T-helper 17 cell (primary cell): ENCODE measurements at regions not wholly inside any gene's neighbourhood (a gene's known extent, or its start where the extent isn't known, plus 50 kb on each side); places are given as distances from the start of the nearest gene placed in this dataset.
"Not testable (repeated sequence)": the region's sequence is repeated elsewhere in the genome, so short reads cannot be mapped to it uniquely, and the experiment has no call there.

Experiments used
- ATAC-seq: fragments of 150-1000 bp; cut with Tn5 transposase; 2 replicates; pipeline ENCODE4 v1.10.0; 2021; ENCODE audit warnings: mild to moderate bottlenecking, moderate library complexity
- DNase-seq, 3 donors: peaks; one replicate each; pipeline versions ENCODE4 v3.0.0 to v3.0.0-alpha.2; 2020 to 2021
- H3K9me3 ChIP-seq: one replicate; pipeline ENCODE4 v1.7.0; 2013; ENCODE audit warnings: low read length, mild to moderate bottlenecking; ENCODE audit not compliant: control insufficient read depth, poor library complexity, severe bottlenecking
- H3K27ac Mint-ChIP-seq: one replicate; pipeline ENCODE4 v1.8.0; 2022; ENCODE audit warnings: mild to moderate bottlenecking, moderate library complexity, mixed read lengths
- H3K27me3 Mint-ChIP-seq: one replicate; pipeline ENCODE4 v1.8.0; 2022; ENCODE audit warnings: mixed read lengths
- H3K36me3 Mint-ChIP-seq: one replicate; pipeline ENCODE4 v1.8.0; 2022; ENCODE audit warnings: low read depth, mixed read lengths
- H3K4me1 Mint-ChIP-seq: one replicate; pipeline ENCODE4 v1.8.0; 2022; ENCODE audit warnings: mild to moderate bottlenecking, mixed read lengths
- H3K4me3 Mint-ChIP-seq: one replicate; pipeline ENCODE4 v1.8.0; 2022; ENCODE audit warnings: mild to moderate bottlenecking, moderate library complexity, mixed read lengths

DNA sequence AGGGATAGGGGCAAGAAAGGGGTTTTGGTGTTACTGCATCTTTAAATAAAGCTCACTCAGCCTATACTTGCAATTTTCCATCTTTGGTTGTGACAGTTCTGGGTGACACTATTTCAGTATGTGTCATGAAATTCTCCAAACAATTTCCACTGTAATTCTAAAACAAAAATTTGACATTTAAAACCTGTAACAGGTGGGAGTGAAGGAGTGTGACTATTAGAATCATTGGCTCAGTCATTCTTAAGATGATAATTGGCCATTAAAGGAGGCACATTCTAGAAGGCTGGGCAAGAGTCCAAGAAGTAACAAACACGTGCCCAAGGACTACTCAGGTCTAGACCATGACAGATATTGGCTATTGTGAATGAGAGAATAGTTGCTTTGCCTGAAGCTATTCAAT is 153.3 kb upstream of the ARG1 start:
- Mint-ChIP-seq H3K4me1 (peaks cover 7% of the 10 kb centered on the region), H3K36me3 (peaks cover 6% of the 10 kb centered on the region), H3K4me3 (no peak overlapping the region), H3K27me3 (no peaks in the 10 kb centered on the region), H3K27ac (no peak overlapping the region)
- H3K9me3 ChIP-seq, result no peaks in the 10 kb centered on the region
- DNase-seq (no peak), ATAC-seq (no peak)

DNA sequence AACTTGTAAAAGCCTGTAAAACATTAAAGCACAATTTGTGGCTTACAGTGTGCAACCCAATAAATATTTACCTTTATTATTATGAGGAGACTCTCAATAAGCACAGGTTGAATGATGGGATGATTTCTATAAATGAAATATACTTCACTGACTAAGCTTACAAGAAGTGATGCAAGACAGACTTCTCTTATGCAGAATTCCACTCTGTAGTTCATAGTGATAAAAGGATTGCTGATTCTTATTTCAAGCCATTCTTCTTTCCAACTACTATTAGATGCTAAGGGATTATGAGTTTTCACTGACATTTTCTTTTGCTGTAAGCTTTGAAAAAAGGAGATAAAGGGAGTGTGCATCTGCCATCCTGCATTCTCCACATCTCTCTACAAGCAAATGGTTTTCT is 149.0 kb upstream of the ARG1 start:
- Mint-ChIP-seq H3K4me1 (peaks cover 8% of the 10 kb centered on the region), H3K36me3 (peaks cover 6% of the 10 kb centered on the region), H3K27me3 (no peaks in the 10 kb centered on the region), H3K4me3 (no peak overlapping the region), H3K27ac (no peak overlapping the region)
- DNase-seq (no peak), ATAC-seq (no peak)
- H3K9me3 ChIP-seq, result no peaks in the 10 kb centered on the region

DNA sequence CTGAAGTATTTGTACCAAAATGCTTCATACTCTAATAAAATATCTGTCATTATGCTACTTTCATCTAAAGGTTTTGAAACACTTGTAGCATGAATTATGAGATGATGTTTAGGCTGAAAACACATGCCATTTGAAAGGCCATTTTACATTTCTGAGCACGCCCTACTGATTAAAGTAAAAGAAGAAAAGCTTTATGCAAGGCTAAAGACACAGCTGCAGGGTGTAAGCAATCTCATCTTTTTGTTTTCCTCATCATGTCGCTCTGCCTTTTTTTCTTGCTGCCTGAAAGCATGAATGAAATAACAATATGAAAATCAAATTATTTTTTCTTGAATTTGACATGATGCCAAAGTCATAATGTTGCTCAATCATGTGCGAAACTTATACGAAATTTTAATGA is 148.6 kb upstream of the ARG1 start:
- DNase-seq, result no peak
- Mint-ChIP-seq H3K4me1 (peaks cover 8% of the 10 kb centered on the region), H3K27ac (no peak overlapping the region), H3K27me3 (no peaks in the 10 kb centered on the region), H3K4me3 (no peak overlapping the region), H3K36me3 (peaks cover 6% of the 10 kb centered on the region)
- no peaks in the 10 kb centered on the region for H3K9me3 ChIP-seq
- no peak for ATAC-seq

DNA sequence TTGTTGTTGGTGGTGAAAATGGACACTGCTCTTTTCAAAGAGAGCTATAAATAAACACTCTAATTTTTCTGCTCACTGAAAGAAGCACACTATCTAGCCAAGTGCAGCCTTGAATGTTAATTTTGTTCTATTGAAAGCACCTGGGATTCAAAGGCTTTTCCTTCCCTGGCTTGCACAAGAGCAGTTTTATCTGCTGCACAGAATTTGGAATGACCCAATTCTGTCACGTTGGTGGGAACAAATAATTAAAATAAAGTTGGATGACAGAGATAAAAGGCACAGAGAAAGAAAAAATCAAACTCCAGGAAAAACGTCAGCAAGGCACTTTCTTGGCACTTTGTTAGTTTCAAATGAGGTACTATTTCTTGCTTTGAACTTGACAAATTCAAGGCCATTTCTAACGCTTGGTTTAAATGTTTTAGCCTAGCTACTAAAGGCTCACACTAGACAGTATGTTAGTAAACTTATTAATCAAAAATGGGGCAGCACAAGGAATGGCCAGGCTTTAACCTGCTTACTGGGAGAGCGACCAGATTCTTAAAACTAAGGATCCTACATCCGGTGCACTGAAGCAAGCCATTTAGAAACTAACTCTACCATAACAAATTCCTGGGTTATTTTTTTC is 145.5 kb upstream of the ARG1 start:
- DNase-seq (no peak), ATAC-seq (no peak)
- H3K9me3 ChIP-seq, result no peaks in the 10 kb centered on the region
- peaks cover 2% of the 10 kb centered on the region for H3K36me3 Mint-ChIP-seq
- H3K27ac Mint-ChIP-seq, result peak overlapping the region; percentile 88
- H3K4me1 Mint-ChIP-seq, result peaks cover 9% of the 10 kb centered on the region
- no peak overlapping the region for H3K4me3 Mint-ChIP-seq
- no peaks in the 10 kb centered on the region for H3K27me3 Mint-ChIP-seq

DNA sequence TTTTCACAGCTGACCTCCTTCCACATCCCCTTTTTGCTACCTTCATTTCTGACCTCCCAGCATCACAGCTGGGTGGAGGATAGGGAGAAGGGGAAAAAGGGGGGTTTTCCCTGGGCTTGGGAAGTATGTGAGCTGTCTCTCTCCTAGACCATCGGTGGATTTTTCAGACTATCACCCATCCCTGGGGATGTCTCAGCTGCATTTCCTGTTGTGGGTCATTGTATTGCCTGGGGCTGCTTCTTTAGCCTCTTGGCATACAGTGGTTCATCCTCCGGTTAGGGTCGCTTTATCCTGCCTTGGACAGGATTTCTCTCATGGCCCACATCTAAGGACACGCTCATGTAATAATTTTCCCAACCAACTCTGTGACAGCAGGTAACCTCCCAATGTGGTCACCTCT is 142.5 kb upstream of the ARG1 start:
- H3K4me1 Mint-ChIP-seq, result peaks cover 9% of the 10 kb centered on the region
- no peaks in the 10 kb centered on the region for H3K9me3 ChIP-seq
- no peak overlapping the region for H3K4me3 Mint-ChIP-seq
- H3K27me3 Mint-ChIP-seq, result no peaks in the 10 kb centered on the region
- DNase-seq, result no peak
- ATAC-seq, result no peak
- H3K36me3 Mint-ChIP-seq, result peaks cover 4% of the 10 kb centered on the region
- H3K27ac Mint-ChIP-seq, result no peak overlapping the region

DNA sequence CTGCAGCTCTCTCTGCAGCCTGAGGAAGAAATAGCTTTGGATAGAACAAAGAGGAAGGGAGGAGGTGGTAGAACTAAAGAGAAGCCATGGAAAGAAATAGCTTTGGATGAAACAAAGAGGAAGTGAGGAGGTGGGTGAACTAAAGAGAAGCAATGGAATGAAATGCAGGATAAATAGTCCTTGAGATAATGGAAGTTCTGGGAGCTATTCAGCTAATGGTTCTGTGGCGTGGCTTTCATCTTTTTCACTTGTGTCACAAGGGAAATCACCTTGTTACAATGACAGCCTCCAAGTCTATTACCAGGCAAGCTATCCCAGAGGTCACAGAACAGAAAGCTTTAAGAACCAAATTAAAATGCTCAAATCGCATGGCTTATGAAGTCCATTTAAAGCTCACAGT is 141.3 kb upstream of the ARG1 start:
- H3K27ac Mint-ChIP-seq, result no peak overlapping the region
- peaks cover 10% of the 10 kb centered on the region for H3K4me1 Mint-ChIP-seq
- no peaks in the 10 kb centered on the region for H3K9me3 ChIP-seq
- DNase-seq, result no peak
- H3K36me3 Mint-ChIP-seq, result peaks cover 4% of the 10 kb centered on the region
- H3K4me3 Mint-ChIP-seq, result no peak overlapping the region
- no peak for ATAC-seq
- no peaks in the 10 kb centered on the region for H3K27me3 Mint-ChIP-seq

DNA sequence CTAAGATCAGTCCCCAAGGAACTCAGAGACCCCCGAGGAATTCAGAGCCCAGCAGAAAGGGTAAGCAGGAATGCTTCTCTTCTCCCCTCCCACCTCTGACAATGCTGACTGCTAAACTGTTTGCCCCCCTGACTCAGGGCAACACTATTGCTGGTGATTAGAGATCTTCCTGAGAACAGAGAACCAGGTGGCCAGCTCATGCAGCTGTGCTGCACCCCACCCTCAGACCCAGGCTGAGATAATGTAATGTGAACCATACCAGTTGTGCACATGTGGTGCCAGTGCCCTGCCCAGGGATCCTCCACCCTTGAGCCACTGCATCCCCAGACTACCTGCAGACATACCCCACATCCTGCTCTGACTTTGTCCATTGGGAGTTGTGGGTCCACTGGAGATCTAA is 139.1 kb upstream of the ARG1 start:
- Mint-ChIP-seq H3K27me3 (no peaks in the 10 kb centered on the region), H3K4me3 (no peak overlapping the region), H3K36me3 (peaks cover 4% of the 10 kb centered on the region), H3K4me1 (peaks cover 12% of the 10 kb centered on the region), H3K27ac (no peak overlapping the region)
- ATAC-seq (no peak), DNase-seq (no peak)
- no peaks in the 10 kb centered on the region for H3K9me3 ChIP-seq

DNA sequence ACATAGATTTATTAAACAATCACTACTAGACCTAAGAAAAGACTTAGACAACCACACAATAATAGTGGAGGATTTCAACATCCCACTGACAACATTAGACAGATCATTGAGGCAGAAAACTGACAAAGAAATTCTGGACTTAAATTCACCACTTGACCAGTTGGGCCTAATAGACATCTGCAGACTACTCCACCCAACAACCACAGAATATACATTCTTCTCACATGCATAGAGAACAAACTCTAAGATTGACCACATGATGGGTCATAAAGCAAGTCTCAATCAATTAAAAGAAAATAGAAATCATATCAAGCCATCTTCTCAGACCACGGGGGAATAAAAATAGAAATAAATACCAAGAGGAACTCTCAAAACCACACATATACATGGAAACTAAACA is 136.7 kb upstream of the ARG1 start:
- H3K4me3 Mint-ChIP-seq, result no peak overlapping the region
- ATAC-seq (no peak), DNase-seq (no peak)
- H3K27me3 Mint-ChIP-seq, result no peaks in the 10 kb centered on the region
- no peaks in the 10 kb centered on the region for H3K9me3 ChIP-seq
- no peak overlapping the region for H3K27ac Mint-ChIP-seq
- H3K4me1 Mint-ChIP-seq, result peaks cover 15% of the 10 kb centered on the region
- H3K36me3 Mint-ChIP-seq, result peaks cover 4% of the 10 kb centered on the region

DNA sequence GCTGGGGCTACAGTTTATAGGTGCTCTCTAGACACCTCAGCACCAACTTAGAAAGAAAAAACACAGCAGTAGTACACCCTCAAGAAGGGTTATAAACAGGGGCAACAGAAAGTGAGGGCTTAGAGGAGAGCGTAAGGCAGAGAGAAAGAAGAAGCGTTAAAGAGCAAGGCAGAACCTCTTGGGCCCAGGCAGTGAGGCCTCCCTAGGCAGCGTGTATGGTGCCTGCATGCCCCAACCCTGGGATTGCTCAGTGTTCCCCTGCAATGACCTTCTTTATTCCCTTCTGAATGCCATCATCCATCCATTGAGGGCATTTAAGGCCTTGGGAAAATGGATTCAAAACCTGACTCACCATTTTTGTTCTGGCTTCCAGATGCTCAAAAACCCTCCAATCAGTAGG is 130.0 kb upstream of the ARG1 start:
- Mint-ChIP-seq H3K27me3 (no peaks in the 10 kb centered on the region), H3K27ac (peak overlapping the region; percentile 85), H3K36me3 (peaks cover 3% of the 10 kb centered on the region), H3K4me1 (peaks cover 29% of the 10 kb centered on the region), H3K4me3 (peak overlapping the region; percentile 91)
- ATAC-seq, result peak; percentile 51
- no peaks in the 10 kb centered on the region for H3K9me3 ChIP-seq
- DNase-seq, result no peak

DNA sequence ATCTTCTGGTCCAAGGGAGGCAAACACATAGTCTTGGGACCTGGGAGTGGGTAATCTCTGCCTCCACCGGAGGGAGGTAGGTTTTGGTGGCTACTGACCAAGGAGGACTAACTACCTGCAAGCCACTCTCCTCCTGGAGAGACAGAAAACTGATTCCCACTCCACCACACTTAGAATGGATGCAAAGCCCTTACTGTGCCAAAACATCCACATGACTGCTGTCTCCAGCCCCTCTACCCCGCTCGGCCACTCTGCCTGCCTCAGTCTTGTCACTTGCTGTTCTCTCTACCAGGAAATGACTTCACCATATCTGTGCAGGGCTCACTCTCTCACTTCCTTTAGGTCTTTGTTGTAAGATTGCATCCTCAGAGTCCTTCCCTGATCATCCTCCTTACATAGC is 129.5 kb upstream of the ARG1 start:
- Mint-ChIP-seq H3K36me3 (peaks cover 3% of the 10 kb centered on the region), H3K4me3 (peak overlapping the region; percentile 91)

DNA sequence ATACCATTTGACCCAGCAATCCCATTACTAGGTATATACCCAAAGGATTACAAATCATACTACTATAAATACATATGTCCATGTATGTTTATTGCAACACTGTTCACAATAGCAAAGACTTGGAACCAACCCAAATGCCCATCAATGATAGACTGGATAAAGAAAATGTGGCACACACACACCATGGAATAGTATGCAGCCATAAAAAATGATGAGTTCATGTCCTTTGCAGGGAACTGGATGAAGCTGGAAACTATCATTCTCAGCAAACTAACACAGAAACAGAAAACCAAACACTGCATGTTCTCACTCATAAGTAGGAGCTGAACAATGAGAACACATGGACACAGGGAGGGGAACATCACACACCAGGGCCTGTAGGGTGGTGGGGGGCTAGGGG is 127.7 kb upstream of the ARG1 start:
- H3K36me3 Mint-ChIP-seq, DNase-seq, H3K9me3 ChIP-seq, ATAC-seq, H3K4me3 Mint-ChIP-seq, H3K27ac Mint-ChIP-seq, H3K27me3 Mint-ChIP-seq: not testable (repeated sequence)
- peaks cover 24% of the 10 kb centered on the region for H3K4me1 Mint-ChIP-seq

More for the DNA sequence above, 129.5 kb upstream of the ARG1 start:
- no peaks in the 10 kb centered on the region for H3K27me3 Mint-ChIP-seq
- peak; percentile 88 for ATAC-seq
- no peaks in the 10 kb centered on the region for H3K9me3 ChIP-seq
- H3K4me1 Mint-ChIP-seq, result peaks cover 29% of the 10 kb centered on the region
- no peak for DNase-seq
- peak overlapping the region; percentile 85 for H3K27ac Mint-ChIP-seq

DNA sequence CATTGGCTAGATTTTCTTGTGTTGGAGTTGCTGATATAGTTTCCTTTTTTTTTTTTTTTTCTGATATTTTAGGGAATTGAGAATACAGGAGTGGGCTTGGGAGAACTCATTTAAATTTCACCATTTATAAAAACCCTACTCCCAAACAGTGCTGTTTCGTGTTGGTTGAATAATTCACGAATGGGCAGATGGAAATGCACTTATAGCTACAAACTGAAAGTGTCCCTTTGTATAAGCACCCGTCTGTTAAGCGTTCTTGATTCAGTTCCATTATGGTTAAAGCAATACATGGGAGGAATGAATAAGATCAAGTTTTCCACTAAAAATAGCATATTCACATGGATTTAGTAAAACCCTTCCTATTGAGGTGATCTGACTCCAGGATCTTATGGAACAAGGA is 122.2 kb upstream of the ARG1 start:
- Mint-ChIP-seq H3K4me3 (no peak overlapping the region), H3K27me3 (no peaks in the 10 kb centered on the region), H3K4me1 (peaks cover 3% of the 10 kb centered on the region), H3K36me3 (peaks cover 2% of the 10 kb centered on the region), H3K27ac (no peak overlapping the region)
- ATAC-seq, result no peak
- no peak for DNase-seq
- H3K9me3 ChIP-seq, result no peaks in the 10 kb centered on the region

DNA sequence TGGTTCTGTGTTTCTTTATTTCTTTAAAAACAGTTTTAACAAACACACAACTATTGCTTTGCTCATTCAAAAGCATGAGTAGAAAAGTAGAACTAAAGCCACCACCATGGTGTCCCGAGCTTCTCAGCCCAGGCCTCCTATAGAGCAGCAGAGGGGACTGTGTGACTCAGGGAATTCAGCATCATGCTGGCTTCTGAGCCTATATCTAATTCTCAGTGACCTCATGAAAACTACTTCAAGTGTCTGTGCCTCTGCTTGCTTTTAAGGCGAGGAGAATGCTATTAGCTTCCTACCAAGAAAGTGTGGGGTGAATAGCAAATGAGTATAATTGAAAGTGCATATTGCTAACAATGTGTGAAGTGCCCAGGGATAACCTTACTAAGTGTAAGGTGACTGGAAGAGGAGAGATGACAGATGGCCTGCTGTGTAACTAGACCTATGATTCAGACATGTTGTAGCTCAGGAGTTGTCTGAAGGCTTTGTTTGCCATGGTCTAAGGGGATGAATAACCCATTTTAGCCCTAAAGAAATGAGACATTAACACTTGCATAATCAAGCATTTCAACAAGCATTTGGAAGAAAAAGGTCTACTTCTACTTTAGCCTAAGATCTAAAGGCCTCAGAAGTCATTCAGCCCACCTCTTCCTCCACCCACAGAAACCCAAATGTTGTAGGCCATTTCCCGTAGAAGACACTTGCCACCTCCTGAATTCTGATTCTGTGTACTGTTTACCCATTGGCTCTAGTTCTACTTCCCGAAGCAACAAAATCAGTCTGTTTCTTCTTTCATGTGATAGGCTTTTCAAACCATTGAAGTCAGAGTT is 121.5 kb upstream of the ARG1 start:
- Mint-ChIP-seq H3K36me3 (peaks cover 2% of the 10 kb centered on the region), H3K4me1 (peaks cover 3% of the 10 kb centered on the region), H3K27ac (no peak overlapping the region), H3K27me3 (no peaks in the 10 kb centered on the region), H3K4me3 (no peak overlapping the region)
- H3K9me3 ChIP-seq, result no peaks in the 10 kb centered on the region
- DNase-seq (no peak), ATAC-seq (no peak)

DNA sequence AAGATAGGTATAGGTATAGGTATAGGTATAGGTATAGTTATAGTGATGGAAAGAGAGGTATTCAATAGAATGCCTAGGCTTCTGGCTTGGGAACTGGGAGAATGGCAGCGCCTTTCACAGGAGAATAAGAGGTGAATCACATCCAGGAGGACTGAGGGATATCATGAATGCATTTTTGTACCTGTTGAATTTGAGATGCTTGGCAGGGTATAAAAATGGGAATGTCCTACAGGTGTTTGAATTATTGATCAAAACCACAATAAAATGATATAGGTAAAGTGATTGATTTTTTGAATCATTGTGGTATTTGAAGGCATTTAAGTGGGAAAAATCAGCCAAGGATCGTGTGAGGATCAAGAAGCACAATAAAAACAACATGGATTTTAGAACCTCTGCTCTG is 119.2 kb upstream of the ARG1 start:
- Mint-ChIP-seq H3K4me3 (no peak overlapping the region), H3K27ac (no peak overlapping the region), H3K4me1 (peaks cover 3% of the 10 kb centered on the region), H3K36me3 (peaks cover 6% of the 10 kb centered on the region), H3K27me3 (no peaks in the 10 kb centered on the region)
- DNase-seq, result no peak
- no peak for ATAC-seq
- no peaks in the 10 kb centered on the region for H3K9me3 ChIP-seq
